ENCODE measurements at regions not wholly inside any gene's neighbourhood (a gene's known extent, or its start where the extent isn't known, plus 50 kb on each side); places are given as distances from the start of the nearest gene placed in this dataset.

DNA sequence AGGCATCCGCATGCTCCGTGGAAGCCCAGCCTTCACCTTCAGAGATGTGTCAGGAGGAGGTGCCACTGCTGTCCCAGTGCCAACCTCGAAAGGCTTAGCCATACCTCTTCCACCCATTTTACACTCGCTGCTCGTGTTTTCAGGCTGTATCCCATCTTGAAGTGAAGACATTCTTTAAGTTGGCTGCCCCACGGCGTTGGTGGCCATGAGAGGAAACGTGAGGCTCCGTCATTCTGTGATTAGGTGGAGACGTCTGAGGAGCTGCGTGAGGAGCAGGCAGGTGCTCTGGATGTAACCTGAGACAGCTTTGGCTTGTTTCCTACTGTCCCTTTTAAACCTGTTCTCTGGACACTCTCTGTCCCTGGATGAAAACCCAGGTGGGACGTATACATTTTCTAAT lies 159.9 kb upstream of the RNF32 start:
- TF ChIP-seq, protein P1, sequence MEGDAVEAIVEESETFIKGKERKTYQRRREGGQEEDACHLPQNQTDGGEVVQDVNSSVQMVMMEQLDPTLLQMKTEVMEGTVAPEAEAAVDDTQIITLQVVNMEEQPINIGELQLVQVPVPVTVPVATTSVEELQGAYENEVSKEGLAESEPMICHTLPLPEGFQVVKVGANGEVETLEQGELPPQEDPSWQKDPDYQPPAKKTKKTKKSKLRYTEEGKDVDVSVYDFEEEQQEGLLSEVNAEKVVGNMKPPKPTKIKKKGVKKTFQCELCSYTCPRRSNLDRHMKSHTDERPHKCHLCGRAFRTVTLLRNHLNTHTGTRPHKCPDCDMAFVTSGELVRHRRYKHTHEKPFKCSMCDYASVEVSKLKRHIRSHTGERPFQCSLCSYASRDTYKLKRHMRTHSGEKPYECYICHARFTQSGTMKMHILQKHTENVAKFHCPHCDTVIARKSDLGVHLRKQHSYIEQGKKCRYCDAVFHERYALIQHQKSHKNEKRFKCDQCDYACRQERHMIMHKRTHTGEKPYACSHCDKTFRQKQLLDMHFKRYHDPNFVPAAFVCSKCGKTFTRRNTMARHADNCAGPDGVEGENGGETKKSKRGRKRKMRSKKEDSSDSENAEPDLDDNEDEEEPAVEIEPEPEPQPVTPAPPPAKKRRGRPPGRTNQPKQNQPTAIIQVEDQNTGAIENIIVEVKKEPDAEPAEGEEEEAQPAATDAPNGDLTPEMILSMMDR (IDR thresholded peaks at IDR 0.05), result no peak
- Histone ChIP-seq H3K36me3 (no peaks in the 10 kb centered on the region), H3K27ac (no peak overlapping the region), H3K4me1 (no peaks in the 10 kb centered on the region), H3K27me3 (no peaks in the 10 kb centered on the region), H3K9me3 (no peaks in the 10 kb centered on the region), H3K4me3 (no peak overlapping the region)
- DNase-seq (ENCODE audit: low spot score in 2 of 2), result no peak
- intact Hi-C loops (cut with DNase I), result no loop called here

DNA sequence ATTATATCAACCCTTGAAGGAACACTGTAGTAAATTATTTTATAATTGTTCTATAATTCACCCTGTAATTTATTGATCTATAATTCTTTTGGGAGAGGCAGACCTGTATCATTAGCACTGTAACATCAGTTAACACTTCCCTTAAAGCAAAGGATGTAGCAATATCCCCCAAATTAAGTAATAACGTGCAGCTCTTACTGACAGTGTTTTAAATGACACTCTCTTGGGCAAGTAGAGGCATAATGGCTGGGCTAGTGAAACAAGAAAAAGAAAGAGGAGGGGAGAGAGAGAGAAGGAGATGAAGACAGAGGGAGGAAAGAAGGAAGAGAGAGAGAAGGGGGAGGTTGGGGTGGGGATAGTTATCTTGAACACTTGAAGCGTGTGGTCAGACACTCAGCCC lies 161.0 kb upstream of the RNF32 start:
- no peak overlapping the region for H3K27ac ChIP-seq
- no peaks in the 10 kb centered on the region for H3K4me1 ChIP-seq
- no peaks in the 10 kb centered on the region for H3K27me3 ChIP-seq
- no peaks in the 10 kb centered on the region for H3K36me3 ChIP-seq
- TF ChIP-seq, protein P1 (IDR thresholded peaks at IDR 0.05), result no peak
- H3K9me3 ChIP-seq, result no peaks in the 10 kb centered on the region
- no peak for DNase-seq (ENCODE audit: low spot score in 2 of 2)
- H3K4me3 ChIP-seq, result no peak overlapping the region
- intact Hi-C loops (cut with DNase I), result no loop called here

DNA sequence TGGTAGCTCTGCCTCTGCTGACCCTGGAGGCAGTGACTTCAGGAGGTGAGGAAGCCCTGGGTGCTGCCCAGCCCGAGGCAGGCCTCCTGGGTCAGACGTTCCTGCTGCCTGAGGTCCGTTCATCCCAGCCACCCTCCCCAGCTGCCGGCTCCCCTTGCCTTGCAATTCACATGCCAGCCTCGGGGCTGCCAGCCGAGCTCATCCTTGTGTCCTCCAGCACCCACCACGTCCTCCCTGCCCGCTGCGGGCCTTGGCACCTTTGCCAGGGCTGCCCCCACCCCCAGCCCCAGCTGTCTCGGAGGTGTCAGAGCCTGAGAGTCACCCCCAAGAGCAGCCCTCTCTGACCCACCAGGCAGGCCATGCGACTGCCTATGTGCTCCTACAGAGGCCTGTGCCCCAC lies 162.1 kb upstream of the RNF32 start:
- intact Hi-C loops (cut with DNase I), result no loop called here
- TF ChIP-seq, protein P1 (IDR thresholded peaks at IDR 0.05), result no peak

DNA sequence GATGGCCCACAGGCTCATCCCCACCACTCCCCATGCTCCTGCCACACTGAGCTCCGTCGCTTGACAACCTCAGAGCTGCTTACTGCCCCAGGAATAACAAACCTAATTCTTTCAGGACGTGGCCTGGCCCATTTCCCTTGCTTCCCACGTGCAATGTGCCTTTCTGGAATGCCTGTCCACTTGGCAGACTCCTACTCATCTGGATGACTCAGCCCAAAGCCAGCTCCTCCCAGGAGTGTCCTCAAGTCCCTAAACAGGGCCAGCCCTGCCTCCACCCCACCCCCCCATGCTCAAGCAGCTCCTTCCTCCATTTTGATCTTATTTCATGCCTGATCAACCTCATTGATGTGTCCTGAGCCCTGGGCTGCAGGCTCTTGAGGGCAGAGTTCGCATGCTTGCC lies 164.9 kb upstream of the RNF32 start:
- Histone ChIP-seq H3K27me3 (no peaks in the 10 kb centered on the region), H3K9me3 (no peaks in the 10 kb centered on the region), H3K27ac (no peak overlapping the region), H3K4me1 (no peaks in the 10 kb centered on the region), H3K4me3 (no peak overlapping the region), H3K36me3 (no peaks in the 10 kb centered on the region)
- no peak for DNase-seq (ENCODE audit: low spot score in 2 of 2)
- intact Hi-C loops (cut with DNase I), result no loop called here
- TF ChIP-seq, protein P1 (IDR thresholded peaks at IDR 0.05), result no peak

More for the DNA sequence above, 162.1 kb upstream of the RNF32 start:
- Histone ChIP-seq H3K27ac (no peak overlapping the region), H3K4me3 (no peak overlapping the region), H3K4me1 (no peaks in the 10 kb centered on the region), H3K27me3 (no peaks in the 10 kb centered on the region), H3K36me3 (no peaks in the 10 kb centered on the region), H3K9me3 (no peaks in the 10 kb centered on the region)
- no peak for DNase-seq (ENCODE audit: low spot score in 2 of 2)

DNA sequence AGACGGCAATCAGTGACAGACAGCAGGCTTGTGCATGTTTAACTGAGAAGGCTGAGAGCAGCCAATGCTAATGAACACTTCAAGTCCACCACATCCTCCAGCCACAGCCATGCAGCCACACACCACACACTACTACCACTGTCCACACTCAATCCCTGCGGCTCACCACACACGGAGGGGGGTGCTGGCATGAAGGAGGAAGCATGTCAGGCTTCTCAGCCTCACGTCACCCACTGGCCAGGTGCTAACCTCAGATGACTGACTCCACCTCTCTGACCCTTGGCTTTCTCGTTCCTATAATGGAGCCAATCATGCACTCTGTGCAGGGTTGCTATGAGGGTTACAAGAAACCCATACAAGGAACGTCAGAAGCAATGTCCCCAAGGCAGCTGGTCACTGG lies 165.4 kb upstream of the RNF32 start:
- Histone ChIP-seq H3K4me1 (no peaks in the 10 kb centered on the region), H3K36me3 (no peaks in the 10 kb centered on the region), H3K4me3 (no peak overlapping the region), H3K27me3 (no peaks in the 10 kb centered on the region), H3K9me3 (no peaks in the 10 kb centered on the region), H3K27ac (no peak overlapping the region)
- intact Hi-C loops (cut with DNase I), result no loop called here
- TF ChIP-seq, protein P1 (IDR thresholded peaks at IDR 0.05), result no peak
- no peak for DNase-seq (ENCODE audit: low spot score in 2 of 2)

DNA sequence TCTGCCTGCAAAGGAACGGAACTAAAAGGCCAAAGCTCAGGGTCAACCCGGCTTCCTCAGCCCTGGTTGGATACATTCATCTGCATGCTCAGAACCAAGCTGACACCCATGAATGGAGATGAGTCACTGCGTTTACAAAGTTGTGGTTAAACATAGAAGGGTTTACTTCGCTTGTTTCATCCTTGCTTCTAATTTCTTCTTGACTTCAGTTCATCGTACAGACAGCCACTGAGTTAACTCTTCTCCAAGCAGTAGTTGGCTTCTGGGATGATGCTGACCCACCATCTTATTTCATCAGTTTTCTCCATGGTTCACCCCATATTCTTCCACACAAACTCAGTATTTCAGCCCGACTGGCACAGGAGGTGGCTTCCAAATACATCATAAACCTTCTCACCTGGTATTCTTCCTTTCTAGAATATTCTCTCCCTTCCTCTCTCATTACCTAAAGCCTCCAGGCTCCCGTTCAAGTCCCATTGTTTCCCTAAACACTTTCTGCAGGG lies 166.3 kb upstream of the RNF32 start:
- Histone ChIP-seq H3K4me3 (no peak overlapping the region), H3K27me3 (no peaks in the 10 kb centered on the region), H3K27ac (no peak overlapping the region), H3K4me1 (no peaks in the 10 kb centered on the region), H3K36me3 (no peaks in the 10 kb centered on the region), H3K9me3 (no peaks in the 10 kb centered on the region)
- intact Hi-C loops (cut with DNase I), result no loop called here
- TF ChIP-seq, protein P1 (IDR thresholded peaks at IDR 0.05), result no peak
- no peak for DNase-seq (ENCODE audit: low spot score in 2 of 2)
